Loucy (cell line): ENCODE measurements at regions not wholly inside any gene's neighbourhood (a gene's known extent, or its start where the extent isn't known, plus 50 kb on each side); places are given as distances from the start of the nearest gene placed in this dataset.

ENCODE experiments used
- H2AFZ ChIP-seq: fragments of 200-600 bp; sonication (generic); 2 replicates; pipeline ENCODE4 v1.6.0; 2016; ENCODE audit warnings: antibody characterized with exemption, mild to moderate bottlenecking, low read length, moderate library complexity
- H3F3A ChIP-seq: fragments of 200-600 bp; 2 replicates; pipeline ENCODE4 v1.6.0; 2016; ENCODE audit warnings: antibody characterized with exemption, low read depth, mild to moderate bottlenecking
- H3K27me3 ChIP-seq: fragments of 200-600 bp; sonication (generic); 2 replicates; pipeline ENCODE4 v1.6.1; 2014; ENCODE audit warnings: low read length, mild to moderate bottlenecking; ENCODE audit not compliant: insufficient read depth, poor library complexity, severe bottlenecking
- H3K36me3 ChIP-seq: fragments of 200-600 bp; sonication (generic); 2 replicates; pipeline ENCODE4 v1.6.1; 2016; ENCODE audit warnings: low read length; ENCODE audit not compliant: insufficient read depth
- H3K4me1 ChIP-seq: fragments of 200-600 bp; sonication (generic); 2 replicates; pipeline ENCODE4 v1.5.1; 2014; ENCODE audit warnings: low read length, mild to moderate bottlenecking; ENCODE audit not compliant: insufficient read depth, poor library complexity, severe bottlenecking
- H3K4me2 ChIP-seq: fragments of 200-600 bp; sonication (generic); 2 replicates; pipeline ENCODE4 v1.6.0; 2014; ENCODE audit warnings: antibody characterized with exemption, low read length, low read depth, mild to moderate bottlenecking; ENCODE audit not compliant: poor library complexity, severe bottlenecking
- H3K4me3 ChIP-seq: fragments of 200-600 bp; sonication (generic); 2 replicates; pipeline ENCODE4 v1.5.1; 2014; ENCODE audit warnings: low read length, mild to moderate bottlenecking, mixed read lengths; ENCODE audit not compliant: poor library complexity, severe bottlenecking
- H3K79me2 ChIP-seq: fragments of 200-600 bp; sonication (generic); 2 replicates; pipeline ENCODE4 v1.6.1; 2014; ENCODE audit warnings: low read length; ENCODE audit not compliant: insufficient read depth
- H3K9ac ChIP-seq: fragments of 200-600 bp; sonication (generic); 2 replicates; pipeline ENCODE4 v1.6.0; 2014; ENCODE audit warnings: mild to moderate bottlenecking, low read depth, low read length, moderate library complexity; ENCODE audit not compliant: poor library complexity, severe bottlenecking
- H3K9me2 ChIP-seq: fragments of 200-600 bp; sonication (generic); replicated peaks from 2 replicates; pipeline ENCODE4 v1.6.1; 2016; ENCODE audit warnings: low read depth, low read length, mixed read lengths
- H3K9me3 ChIP-seq: fragments of 200-600 bp; sonication (generic); 2 replicates; pipeline ENCODE4 v1.6.1; 2014; ENCODE audit warnings: mild to moderate bottlenecking, antibody characterized with exemption, low read length, low read depth; ENCODE audit not compliant: insufficient read depth
- H4K20me1 ChIP-seq: fragments of 200-600 bp; sonication (generic); 2 replicates; pipeline ENCODE4 v1.6.0; 2014; ENCODE audit warnings: antibody characterized with exemption, low read length, mild to moderate bottlenecking; ENCODE audit not compliant: insufficient read depth, poor library complexity, severe bottlenecking
- CTCF ChIP-seq: fragments of 200-600 bp; sonication (generic); conservative IDR thresholded peaks from 2 replicates; pipeline ENCODE4 v1.5.1; 2014; ENCODE audit warnings: mild to moderate bottlenecking, antibody characterized with exemption, low read length
- EZH2phosphoT487 ChIP-seq: fragments of 200-600 bp; IDR thresholded peaks from 2 replicates; pipeline ENCODE4 v1.6.1; 2018; ENCODE audit warnings: antibody characterized with exemption, mild to moderate bottlenecking, moderate library complexity, borderline replicate concordance

GRCh38 chr4:4624276-4624897 is 82.5 kb upstream of the STX18 start:
- Histone ChIP-seq H3K4me1 (no peaks in the 10 kb centered on the region), H3K36me3 (no peaks in the 10 kb centered on the region), H4K20me1 (no peaks in the 10 kb centered on the region), H3K79me2 (no peaks in the 10 kb centered on the region), H3K9me2 (no peaks in the 10 kb centered on the region), H3F3A (no peaks in the 10 kb centered on the region), H3K9me3 (no peaks in the 10 kb centered on the region), H3K9ac (no peak overlapping the region), H3K4me2 (no peak overlapping the region), H3K4me3 (no peak overlapping the region), H2AFZ (no peak overlapping the region), H3K27me3 (no peaks in the 10 kb centered on the region)
- no peak for TF ChIP-seq CTCF
- no peak for TF ChIP-seq EZH2phosphoT487

- no peak overlapping the region for H3K4me2 ChIP-seq
- no peaks in the 10 kb centered on the region for H3K36me3 ChIP-seq
- no peaks in the 10 kb centered on the region for H3K9me3 ChIP-seq
- H2AFZ ChIP-seq, result no peak overlapping the region
- no peaks in the 10 kb centered on the region for H3K27me3 ChIP-seq
- no peaks in the 10 kb centered on the region for H3F3A ChIP-seq
- no peak for TF ChIP-seq CTCF
- TF ChIP-seq EZH2phosphoT487, result no peak
- no peaks in the 10 kb centered on the region for H3K4me1 ChIP-seq
- no peaks in the 10 kb centered on the region for H4K20me1 ChIP-seq
- H3K4me3 ChIP-seq, result no peak overlapping the region
- no peak overlapping the region for H3K9ac ChIP-seq
- no peaks in the 10 kb centered on the region for H3K9me2 ChIP-seq
- no peaks in the 10 kb centered on the region for H3K79me2 ChIP-seq
Observed at GRCh38 chr4:4619821-4620220, 78.0 kb upstream of the STX18 start.

GRCh38 chr4:4618847-4619246 is 77.0 kb upstream of the STX18 start:
- Histone ChIP-seq H3K4me2 (no peak overlapping the region), H3K9me3 (no peaks in the 10 kb centered on the region), H4K20me1 (no peaks in the 10 kb centered on the region), H3F3A (no peaks in the 10 kb centered on the region), H3K27me3 (no peaks in the 10 kb centered on the region), H3K79me2 (no peaks in the 10 kb centered on the region), H2AFZ (no peak overlapping the region), H3K4me1 (no peaks in the 10 kb centered on the region), H3K9me2 (no peaks in the 10 kb centered on the region), H3K9ac (no peak overlapping the region), H3K4me3 (no peak overlapping the region), H3K36me3 (no peaks in the 10 kb centered on the region)
- TF ChIP-seq CTCF, result no peak
- no peak for TF ChIP-seq EZH2phosphoT487
